Neural cell (in vitro differentiated cells): ENCODE measurements at regions not wholly inside any gene's neighbourhood (a gene's known extent, or its start where the extent isn't known, plus 50 kb on each side); places are given as distances from the start of the nearest gene placed in this dataset.

Experiments
- H2AFZ ChIP-seq: fragments of 200-600, 300-800 bp; sonication (generic), shearing (Covaris generic); 2 replicates; pipeline ENCODE4 v1.6.0; 2014; ENCODE audit warnings: low read depth, mild to moderate bottlenecking, antibody characterized with exemption, low read length, moderate library complexity
- H3F3A ChIP-seq: fragments of 200-600 bp; shearing (Covaris generic); 2 replicates; pipeline ENCODE4 v1.6.1; 2016; ENCODE audit warnings: mild to moderate bottlenecking, moderate library complexity, mixed read lengths, antibody characterized with exemption, low read length; ENCODE audit not compliant: insufficient read depth, poor library complexity, severe bottlenecking
- H3K27ac ChIP-seq: fragments of 200-600, 300-800 bp; sonication (generic), shearing (Covaris generic); 2 replicates; pipeline ENCODE4 v1.5.1; 2014; ENCODE audit warnings: mild to moderate bottlenecking, low read length, moderate library complexity
- H3K27me3 ChIP-seq: fragments of 300-800, 200-600 bp; sonication (generic), shearing (Covaris generic); 2 replicates; pipeline ENCODE4 v1.6.0; 2014; ENCODE audit warnings: mild to moderate bottlenecking, low read depth, low read length, moderate library complexity; ENCODE audit not compliant: insufficient read depth
- H3K36me3 ChIP-seq: fragments of 300-800, 200-600 bp; sonication (generic), shearing (Covaris generic); 2 replicates; pipeline ENCODE4 v1.5.1; 2014; ENCODE audit warnings: mild to moderate bottlenecking, antibody characterized with exemption, low read length, moderate library complexity; ENCODE audit not compliant: insufficient read depth
- H3K4me2 ChIP-seq: fragments of 300-800, 200-600 bp; sonication (generic), shearing (Covaris generic); 2 replicates; pipeline ENCODE4 v1.6.0; 2014; ENCODE audit warnings: mild to moderate bottlenecking, low read length
- H3K4me3 ChIP-seq: fragments of 300-800, 200-600 bp; sonication (generic), shearing (Covaris generic); 2 replicates; pipeline ENCODE4 v1.5.1; 2014; ENCODE audit warnings: mild to moderate bottlenecking, low read length, moderate library complexity
- H3K79me2 ChIP-seq: fragments of 200-600 bp; shearing (Covaris generic); replicated peaks from 2 replicates; pipeline ENCODE4 v1.6.0; 2014; ENCODE audit warnings: mild to moderate bottlenecking, low read length, moderate library complexity; ENCODE audit not compliant: insufficient read depth
- H3K9ac ChIP-seq: fragments of 300-800, 200-600 bp; sonication (generic), shearing (Covaris generic); 2 replicates; pipeline ENCODE4 v1.6.1; 2016; ENCODE audit warnings: mild to moderate bottlenecking, low read length, mixed read lengths
- H3K9me2 ChIP-seq: fragments of 200-600 bp; shearing (Covaris generic); 2 replicates; pipeline ENCODE4 v1.6.1; 2016; ENCODE audit warnings: mild to moderate bottlenecking, low read length, mixed read lengths; ENCODE audit not compliant: insufficient read depth
- H3K9me3 ChIP-seq: fragments of 200-600, 300-800 bp; sonication (generic), shearing (Covaris generic); 2 replicates; pipeline ENCODE4 v1.6.1; 2016; ENCODE audit warnings: mild to moderate bottlenecking, mixed run types, low read length, moderate library complexity, mixed read lengths
- H4K20me1 ChIP-seq: fragments of 200-600 bp; shearing (Covaris generic); 2 replicates; pipeline ENCODE4 v1.6.1; 2016; ENCODE audit warnings: mild to moderate bottlenecking, mixed run types; ENCODE audit not compliant: insufficient read depth
- CTCF ChIP-seq: fragments of 450-650 bp; IDR thresholded peaks from 2 replicates; pipeline ENCODE4 v1.5.1; 2014; ENCODE audit warnings: antibody characterized with exemption, mild to moderate bottlenecking, moderate library complexity; ENCODE audit not compliant: poor library complexity, severe bottlenecking
- EP300 ChIP-seq: fragments of 450-650 bp; conservative IDR thresholded peaks from 2 replicates; pipeline ENCODE4 v1.6.1; 2014; ENCODE audit warnings: antibody characterized with exemption, mild to moderate bottlenecking, moderate library complexity; ENCODE audit not compliant: poor library complexity, severe bottlenecking
- EZH2 ChIP-seq: fragments of 200-600, 300-800 bp; shearing (Covaris generic), sonication (generic); IDR thresholded peaks from 2 replicates; pipeline ENCODE4 v1.6.1; 2014; ENCODE audit warnings: antibody characterized with exemption, low read length, borderline replicate concordance, mild to moderate bottlenecking; ENCODE audit not compliant: insufficient read depth, poor library complexity, severe bottlenecking
- MXI1 ChIP-seq: fragments of 450-650 bp; conservative IDR thresholded peaks from 2 replicates; pipeline ENCODE4 v1.6.1; 2014; ENCODE audit warnings: antibody characterized with exemption, mild to moderate bottlenecking; ENCODE audit not compliant: poor library complexity, severe bottlenecking
- POLR2AphosphoS5 ChIP-seq: IDR thresholded peaks from 2 replicates; pipeline ENCODE4 v1.6.1; 2012
- RAD21 ChIP-seq: fragments of 450-650 bp; conservative IDR thresholded peaks from 2 replicates; pipeline ENCODE4 v1.6.1; 2014; ENCODE audit warnings: antibody characterized with exemption, mild to moderate bottlenecking, moderate library complexity
- REST ChIP-seq: IDR thresholded peaks from 2 replicates; pipeline ENCODE4 v1.6.1; 2012; ENCODE audit warnings: borderline replicate concordance
- SMC3 ChIP-seq: fragments of 450-650 bp; conservative IDR thresholded peaks from 2 replicates; pipeline ENCODE4 v1.6.1; 2014; ENCODE audit warnings: antibody characterized with exemption, mild to moderate bottlenecking, moderate library complexity; ENCODE audit not compliant: poor library complexity
- TAF1 ChIP-seq: IDR thresholded peaks from 2 replicates; pipeline ENCODE4 v1.6.1; 2012; ENCODE audit warnings: low read depth

DNA sequence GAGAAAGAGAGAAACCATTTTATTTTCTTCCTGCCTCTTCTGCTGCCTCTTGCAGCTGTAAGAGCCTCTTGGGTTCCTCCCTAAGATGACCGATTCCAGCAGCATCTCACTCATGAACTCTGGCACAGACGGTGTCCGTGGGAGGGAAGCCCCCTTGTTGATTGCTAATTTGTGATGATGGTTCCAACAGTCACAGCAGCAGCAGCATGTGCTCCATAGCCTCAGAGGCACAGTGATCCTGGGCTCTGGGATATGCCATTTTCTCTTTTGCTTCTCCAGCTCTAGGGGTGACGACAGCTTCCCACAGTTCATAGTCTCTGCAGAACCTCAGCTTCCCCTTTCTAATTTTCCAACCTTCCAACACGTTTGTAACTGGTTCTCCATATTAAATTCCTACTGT is 324.2 kb upstream of the HS6ST1 start:
- Histone ChIP-seq H3F3A (no peaks in the 10 kb centered on the region), H2AFZ (no peak overlapping the region), H3K9me2 (no peaks in the 10 kb centered on the region), H3K27ac (no peak overlapping the region), H4K20me1 (no peaks in the 10 kb centered on the region), H3K4me3 (no peak overlapping the region), H3K9me3 (no peaks in the 10 kb centered on the region), H3K27me3 (no peaks in the 10 kb centered on the region), H3K36me3 (no peaks in the 10 kb centered on the region), H3K4me2 (no peak overlapping the region), H3K9ac (no peak overlapping the region), H3K79me2 (no peaks in the 10 kb centered on the region)
- TF ChIP-seq RAD21 (no peak), POLR2AphosphoS5 (no peak), EZH2 (no peak), SMC3 (no peak), TAF1 (no peak), REST (no peak), CTCF (no peak), MXI1 (no peak), EP300 (no peak)

DNA sequence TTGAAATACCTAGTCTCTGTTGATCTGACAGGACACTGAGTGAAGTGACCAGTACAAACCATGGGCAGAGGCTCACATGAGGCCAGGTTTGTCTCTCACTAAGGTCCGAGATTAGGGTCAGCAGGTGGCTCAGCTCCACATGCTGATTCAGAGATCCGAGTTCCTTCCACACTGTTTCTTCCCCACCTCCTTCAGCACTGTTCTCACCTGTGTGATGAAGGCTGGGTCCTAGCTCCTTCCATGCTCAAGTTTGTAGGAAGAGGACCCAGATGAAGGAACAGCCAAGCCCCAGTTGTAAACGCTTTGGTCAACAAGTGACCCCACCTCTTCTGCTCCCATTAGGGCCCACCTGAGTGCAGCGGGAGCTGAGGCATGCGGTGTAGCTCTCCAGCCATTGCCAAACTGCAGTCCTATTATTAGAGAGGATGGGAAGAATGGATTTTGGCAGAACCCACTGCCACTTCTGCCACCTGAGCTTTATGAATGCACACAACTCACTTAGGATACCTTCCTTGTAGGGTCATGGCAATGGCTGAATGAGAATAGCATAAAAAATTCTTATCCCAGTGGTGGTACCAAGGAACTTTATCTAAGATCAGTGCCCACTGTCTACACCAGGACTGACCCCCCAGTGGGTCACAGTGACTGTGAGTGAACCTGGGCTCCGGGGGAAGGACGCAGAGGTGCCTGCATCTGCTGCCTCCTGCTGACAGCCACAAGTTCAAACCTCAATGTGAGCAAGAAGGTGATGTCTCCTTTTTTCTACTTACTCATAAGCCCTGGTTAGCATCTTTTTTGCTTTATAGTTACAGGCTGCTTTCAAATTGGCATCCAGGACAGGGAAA is 324.8 kb upstream of the HS6ST1 start:
- Histone ChIP-seq H3K4me3 (no peak overlapping the region), H4K20me1 (no peaks in the 10 kb centered on the region), H3K36me3 (no peaks in the 10 kb centered on the region), H3K27ac (no peak overlapping the region), H2AFZ (no peak overlapping the region), H3K9me2 (no peaks in the 10 kb centered on the region), H3K27me3 (no peaks in the 10 kb centered on the region), H3K79me2 (no peaks in the 10 kb centered on the region), H3K9ac (no peak overlapping the region), H3K9me3 (no peaks in the 10 kb centered on the region), H3F3A (no peaks in the 10 kb centered on the region), H3K4me2 (no peak overlapping the region)
- TF ChIP-seq EP300 (no peak), SMC3 (no peak), RAD21 (no peak), TAF1 (no peak), REST (no peak), CTCF (no peak)
